Hepatic stellate cell (primary cell): ENCODE measurements at regions not wholly inside any gene's neighbourhood (a gene's known extent, or its start where the extent isn't known, plus 50 kb on each side); places are given as distances from the start of the nearest gene placed in this dataset.
"Not testable (repeated sequence)": the region's sequence is repeated elsewhere in the genome, so short reads cannot be mapped to it uniquely, and the experiment has no call there.

Experiments
- DNase-seq: peaks from one replicate; pipeline ENCODE4 v3.0.0; 2011; ENCODE audit warnings: low spot score

DNA sequence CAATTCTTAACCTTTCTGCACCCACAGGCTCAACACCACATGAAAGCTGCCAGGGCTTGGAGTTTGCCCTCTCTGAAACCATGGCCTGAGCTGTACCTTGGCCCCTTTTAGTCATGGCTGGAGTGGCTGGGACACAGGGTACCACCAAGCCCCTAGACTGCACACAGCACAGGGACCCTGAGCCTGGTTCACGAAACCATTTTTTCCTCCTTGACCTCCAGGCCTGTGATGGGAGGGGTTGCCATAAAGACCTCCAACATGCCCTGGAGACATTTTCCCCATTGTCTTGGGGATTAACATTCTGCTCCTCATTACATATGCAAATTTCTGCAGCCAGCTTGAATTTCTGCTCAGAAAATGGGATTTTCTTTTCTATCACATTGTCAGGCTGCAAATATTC is 113.4 kb downstream of the XPNPEP1 start:
- not testable (repeated sequence) for DNase-seq

DNA sequence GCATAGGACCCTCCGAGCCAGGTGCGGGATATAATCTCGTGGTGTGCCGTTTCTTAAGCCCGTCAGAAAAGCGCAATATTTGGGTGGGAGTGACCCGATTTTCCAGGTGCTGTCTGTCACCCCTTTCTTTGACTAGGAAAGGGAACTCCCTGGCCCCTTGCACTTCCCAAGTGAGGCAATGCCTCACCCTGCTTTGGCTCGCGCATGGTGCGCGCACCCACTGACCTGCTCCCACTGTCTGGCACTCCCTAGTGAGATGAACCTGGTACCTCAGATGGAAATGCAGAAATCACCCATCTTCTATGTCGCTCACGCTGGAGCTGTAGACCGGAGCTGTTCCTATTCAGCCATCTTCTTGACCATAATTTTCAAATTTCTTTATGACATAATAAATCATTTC is 122.1 kb downstream of the XPNPEP1 start:
- not testable (repeated sequence) for DNase-seq

DNA sequence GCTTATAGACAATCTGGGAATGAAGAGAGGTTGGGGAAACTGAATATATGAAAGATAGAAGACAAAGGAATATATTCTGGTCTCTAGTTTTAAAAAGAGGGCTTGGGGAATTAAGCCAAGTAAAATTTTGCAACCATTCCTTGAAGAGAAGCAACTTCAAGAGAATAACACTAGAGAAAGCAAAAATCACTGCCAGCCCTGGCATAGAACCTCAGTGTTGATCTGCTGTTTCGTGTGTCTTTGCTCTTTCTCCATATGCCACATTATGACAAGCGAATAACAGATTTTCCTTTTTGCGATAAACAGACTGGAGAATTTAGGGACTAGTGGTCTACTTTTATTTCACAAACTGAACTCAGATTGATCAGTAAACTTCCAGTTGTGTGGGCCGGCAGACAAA is 132.7 kb downstream of the XPNPEP1 start:
- DNase-seq = no peak

DNA sequence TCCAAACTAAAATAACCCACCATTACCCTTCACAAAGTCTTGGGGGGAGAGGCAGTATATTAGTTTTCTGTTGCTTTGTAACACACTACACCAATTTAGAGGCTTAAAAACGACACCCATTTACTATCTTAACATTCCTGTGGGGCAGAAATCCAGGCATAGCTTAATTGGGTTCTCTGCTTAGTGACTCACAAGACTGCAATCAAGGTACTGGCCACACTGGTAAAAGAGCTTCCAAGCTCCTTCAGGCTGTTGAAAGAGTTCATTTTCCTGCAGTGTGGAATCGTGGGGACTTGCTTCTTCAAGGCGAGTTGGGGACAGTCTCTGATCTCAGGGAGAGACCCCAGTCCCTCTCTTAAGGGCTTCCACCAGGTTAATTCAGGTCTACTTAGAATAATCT is 139.1 kb downstream of the XPNPEP1 start:
- no peak for DNase-seq

GRCh38 chr10:109783286-109783685 is 140.0 kb downstream of the XPNPEP1 start:
- DNase-seq = no peak

DNA sequence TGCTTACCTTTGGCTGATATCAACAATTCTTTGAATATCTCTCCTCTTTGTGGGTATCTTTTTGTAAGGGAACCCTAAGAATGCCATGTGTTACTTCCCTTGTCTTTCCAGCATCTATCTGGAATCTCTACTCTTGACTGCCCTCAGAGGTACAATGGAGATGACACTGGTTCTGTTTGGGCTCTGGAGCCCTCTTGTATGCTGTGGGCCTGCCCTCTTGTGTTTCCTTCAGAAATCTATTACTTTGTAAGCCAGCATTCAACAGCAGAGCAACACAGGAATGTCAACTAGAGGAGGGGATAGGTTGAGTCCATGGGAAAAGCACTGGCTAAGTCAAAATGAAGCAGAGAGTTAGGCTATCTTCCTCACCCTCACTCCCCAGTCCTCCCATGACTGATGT is 142.3 kb downstream of the XPNPEP1 start:
- DNase-seq = no peak

GRCh38 chr10:109778993-109779392 is 144.3 kb downstream of the XPNPEP1 start:
- no peak for DNase-seq

DNA sequence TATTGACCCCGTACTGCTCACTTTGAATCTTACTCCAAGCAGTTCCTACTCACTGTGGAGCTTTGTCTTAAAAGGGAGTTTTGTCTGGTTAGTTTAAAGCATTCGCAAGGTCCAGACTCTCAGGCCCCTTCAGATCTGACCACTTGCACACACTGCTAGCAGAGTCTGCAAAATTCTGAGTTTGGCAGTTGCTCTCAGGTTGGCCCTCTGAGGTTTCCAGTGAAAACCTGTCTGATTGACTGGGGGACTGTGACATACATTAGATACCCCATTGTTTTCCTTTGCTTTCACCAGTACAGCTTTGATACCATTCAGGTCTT is 149.2 kb downstream of the XPNPEP1 start:
- DNase-seq = no peak

DNA sequence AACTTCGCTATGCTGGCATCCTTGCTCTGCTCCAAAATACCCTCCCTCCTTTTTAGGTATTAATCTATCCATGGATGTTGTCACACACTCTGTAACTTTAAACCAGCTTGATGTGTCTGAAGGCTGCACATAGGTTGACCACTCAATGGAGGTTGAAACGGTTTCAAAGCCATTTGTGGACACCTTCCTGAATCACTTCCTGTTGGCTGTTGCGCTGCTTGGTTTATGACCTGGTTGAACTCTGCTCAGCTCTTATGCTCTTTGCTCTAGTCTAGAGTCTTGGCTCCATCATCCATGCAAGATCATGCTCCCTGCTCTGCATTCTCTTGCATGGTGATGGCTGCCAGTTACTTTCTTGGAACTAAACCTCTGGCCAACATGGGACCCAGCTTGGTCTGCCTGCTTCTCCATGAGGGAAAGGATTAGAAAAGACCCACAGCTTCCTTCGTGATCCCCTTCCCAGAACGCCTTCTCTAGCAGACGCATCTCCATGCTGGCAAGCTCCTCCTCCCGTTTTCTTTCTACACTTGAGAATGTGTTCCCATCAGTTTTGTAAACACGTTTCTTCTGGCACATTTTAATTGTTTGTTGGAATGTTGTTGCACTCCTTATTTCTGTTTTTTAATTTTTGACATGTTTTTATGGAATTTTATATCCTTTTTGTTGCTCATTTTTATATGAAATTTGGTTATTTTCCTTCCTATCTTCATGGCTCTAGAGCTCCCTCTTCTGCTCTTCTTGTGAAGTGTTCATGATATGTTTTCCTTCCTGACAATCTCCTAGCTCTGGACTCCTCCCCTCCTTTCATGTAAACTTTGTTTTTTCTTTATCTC is 149.8 kb downstream of the XPNPEP1 start:
- DNase-seq = peak; percentile 11

GRCh38 chr10:109770663-109771062 is 152.6 kb downstream of the XPNPEP1 start:
- DNase-seq = no peak

DNA sequence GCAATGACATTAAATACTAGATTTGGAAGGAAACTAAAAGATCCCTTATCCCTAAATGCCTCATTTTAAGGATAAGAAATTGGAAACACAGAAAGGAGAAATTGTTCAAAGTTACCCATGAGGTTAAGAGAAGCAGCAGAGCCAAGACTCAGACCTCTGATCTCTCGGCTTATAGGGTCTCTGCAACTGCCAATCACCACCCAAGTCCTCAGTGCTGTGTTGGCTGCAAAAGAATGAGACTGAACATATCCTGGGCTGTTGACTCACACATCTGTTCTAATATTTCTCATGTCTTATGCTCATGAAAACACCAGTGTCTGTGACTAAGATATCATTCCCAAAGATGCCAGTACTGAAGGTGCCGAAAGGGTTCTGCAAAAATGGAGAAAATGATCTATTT is 153.3 kb downstream of the XPNPEP1 start:
- no peak for DNase-seq

- no peak for DNase-seq
Measured at GRCh38 chr10:109765838-109766237, 157.5 kb downstream of the XPNPEP1 start.

- DNase-seq = no peak
Measured at GRCh38 chr10:109762555-109762954, 160.8 kb downstream of the XPNPEP1 start.

- not testable (repeated sequence) for DNase-seq
Measured at GRCh38 chr10:109757670-109758069, 165.6 kb downstream of the XPNPEP1 start.

DNA sequence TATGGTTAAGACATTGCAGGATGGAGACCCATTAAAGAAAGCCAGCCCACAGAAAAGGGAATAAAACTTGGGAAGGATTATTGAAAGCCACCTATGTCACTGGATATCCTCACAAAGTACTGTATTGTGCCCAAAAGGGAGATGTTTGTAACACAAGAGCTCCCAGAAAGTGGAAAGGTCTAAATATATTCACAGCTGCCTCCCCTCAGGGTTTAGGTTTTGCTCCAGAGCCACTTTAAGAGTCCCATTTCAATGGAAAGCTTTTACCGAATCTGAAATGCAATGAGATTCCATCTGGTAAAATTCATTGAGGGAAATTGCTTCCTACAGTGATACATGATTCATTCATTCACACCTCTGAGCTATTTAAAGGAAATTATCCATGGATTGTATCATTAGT is 176.4 kb downstream of the XPNPEP1 start:
- no peak for DNase-seq

- no peak for DNase-seq
Measured at GRCh38 chr10:109744020-109744419, 179.3 kb downstream of the XPNPEP1 start.

- no peak for DNase-seq
Measured at GRCh38 chr10:109743574-109743973, 179.7 kb downstream of the XPNPEP1 start.

GRCh38 chr10:109743146-109743545 is 180.2 kb downstream of the XPNPEP1 start:
- no peak for DNase-seq

- DNase-seq = no peak
Measured at GRCh38 chr10:109741712-109742111, 181.6 kb downstream of the XPNPEP1 start.

DNA sequence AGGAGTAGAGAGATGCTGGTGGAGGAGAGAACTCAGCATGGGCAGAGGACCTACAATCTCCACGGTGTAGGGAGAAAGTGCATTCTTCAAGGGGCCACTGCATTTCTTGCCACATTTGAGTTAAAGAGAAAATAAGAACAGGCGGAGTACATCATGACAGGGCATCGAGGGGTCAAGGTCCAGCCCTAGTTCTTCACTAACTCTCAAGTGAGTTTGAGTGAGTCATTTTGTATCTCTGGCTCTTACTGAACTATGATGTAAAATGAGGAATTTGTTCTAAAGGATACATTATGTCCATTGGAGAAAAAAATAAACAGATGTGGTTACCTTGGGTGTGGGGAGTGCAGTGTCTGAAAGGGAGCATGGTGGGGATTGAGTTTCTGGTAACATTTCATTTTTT is 182.9 kb downstream of the XPNPEP1 start:
- DNase-seq = no peak

- no peak for DNase-seq
Measured at GRCh38 chr10:109737626-109738025, 185.7 kb downstream of the XPNPEP1 start.

DNA sequence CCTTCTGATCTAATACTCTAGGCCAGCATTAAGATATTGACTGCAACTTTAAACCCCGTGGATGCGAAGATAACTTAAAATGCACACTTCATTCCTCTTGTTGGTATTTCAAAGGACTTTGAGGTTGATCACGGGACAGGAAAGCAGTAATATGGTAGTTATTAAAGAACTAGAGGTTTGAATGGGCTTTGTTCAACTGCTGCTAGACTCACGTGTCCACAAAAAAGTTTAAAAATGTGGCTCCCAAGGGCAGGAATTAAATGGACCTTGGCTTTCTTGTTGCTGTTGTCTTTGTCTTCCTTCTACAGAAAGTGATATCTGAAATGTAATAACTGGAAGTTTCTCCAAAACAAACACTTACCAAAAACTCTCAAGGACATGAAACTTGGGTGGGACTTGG is 186.3 kb downstream of the XPNPEP1 start:
- DNase-seq = no peak

DNA sequence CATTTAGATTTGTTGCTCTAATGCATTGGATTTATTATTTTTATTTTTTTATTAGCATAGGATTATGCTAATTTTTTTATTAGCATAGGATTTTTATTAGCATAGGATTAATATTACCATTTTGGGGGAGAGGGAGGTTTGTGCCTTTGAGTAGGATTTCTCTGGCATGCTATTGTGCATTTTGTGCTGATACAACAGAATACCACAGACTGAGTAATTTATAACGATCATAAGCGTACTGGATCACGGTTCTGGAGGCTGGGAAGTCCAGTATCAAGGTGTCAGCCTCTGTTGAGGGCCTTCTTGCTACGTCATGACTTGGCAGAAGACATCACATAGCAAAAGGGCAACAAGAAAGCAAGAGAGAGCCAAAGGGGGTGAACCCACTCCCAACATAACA is 187.5 kb downstream of the XPNPEP1 start:
- no peak for DNase-seq

GRCh38 chr10:109732254-109732965 is 190.9 kb downstream of the XPNPEP1 start:
- no peak for DNase-seq
